ENCODE measurements at regions not wholly inside any gene's neighbourhood (a gene's known extent, or its start where the extent isn't known, plus 50 kb on each side); places are given as distances from the start of the nearest gene placed in this dataset.

- Histone ChIP-seq H3K9ac (replicated peaks; ENCODE audit: extremely low read depth, insufficient read depth, low read length) (no peak overlapping the region), H2AFZ (ENCODE audit: low read depth, low read length) (no peak overlapping the region), H4K20me1 (replicated peaks; ENCODE audit: control insufficient read depth, extremely low read depth, insufficient read depth, low read length) (no peaks in the 10 kb centered on the region), H3K4me2 (ENCODE audit: insufficient read depth, low read length) (no peak overlapping the region), H3K36me3 (ENCODE audit: control insufficient read depth in 2 of 2, extremely low read depth in 1 of 2, insufficient read depth in 2 of 2, low read length in 2 of 2) (no peaks in the 10 kb centered on the region), H3K27me3 (ENCODE audit: control insufficient read depth in 2 of 2, insufficient read depth in 2 of 2, low read length in 2 of 2) (peaks cover 0 to 2% of the 10 kb centered on the region in 2 experiments), H3K79me2 (ENCODE audit: control insufficient read depth, insufficient read depth, low read length) (no peaks in the 10 kb centered on the region), H3K4me1 (ENCODE audit: control insufficient read depth, extremely low read depth, insufficient read depth, low read length) (peaks cover 18% of the 10 kb centered on the region), H3K9me1 (replicated peaks; ENCODE audit: control insufficient read depth, extremely low read depth, insufficient read depth, low read length) (no peaks in the 10 kb centered on the region), H3K27ac (ENCODE audit: insufficient read depth, low read depth, low read length) (no peak overlapping the region), H3K4me3 (replicated peaks in 1 of 3; ENCODE audit: insufficient read depth in 1 of 3, low read depth in 1 of 3, low read length in 3 of 3) (no peak overlapping the region), H3K9me3 (replicated peaks; ENCODE audit: control insufficient read depth, insufficient read depth, low read length) (no peaks in the 10 kb centered on the region)
- TF ChIP-seq MAX (IDR thresholded peaks at IDR 0.05; ENCODE audit: insufficient read depth, insufficient read length) (no peak), MYC (IDR thresholded peaks at IDR 0.05; ENCODE audit: low read depth, low read length) (no peak), JUN (IDR thresholded peaks at IDR 0.05; ENCODE audit: borderline replicate concordance, insufficient read depth, insufficient read length, low read depth) (no peak), POLR2A (IDR thresholded peaks at IDR 0.05; ENCODE audit: low read depth, low read length) (no peak), GATA2 (IDR thresholded peaks at IDR 0.05; ENCODE audit: insufficient read depth, insufficient read length, low read depth, low read length) (no peak), POLR2AphosphoS5 (IDR thresholded peaks at IDR 0.05; ENCODE audit: insufficient read depth, low read depth, low read length) (no peak), CTCF (IDR thresholded peaks at IDR 0.05; ENCODE audit: extremely low read depth in 1 of 2, insufficient read depth in 1 of 2, low read depth in 1 of 2, low read length in 2 of 2) (no peak), EZH2 (IDR thresholded peaks at IDR 0.05; ENCODE audit: borderline replicate concordance, low read depth, low read length, severe bottlenecking) (no peak), FOS (IDR thresholded peaks at IDR 0.05; ENCODE audit: borderline replicate concordance, insufficient read depth, low read length) (no peak)
- FAIRE-seq (no peak), DNase-seq (ENCODE audit: low read depth, low spot score) (no peak)
- intact Hi-C loops (cut with micrococcal nuclease), result loop anchor here (10.0 kb wide), 1 partner anchor 711 kb away; no protein-coding TSS in a partner anchor
- dilution Hi-C loops (cut with MboI; ENCODE audit: extremely low pct_ligation_motif_present, low sequenced_read_pairs), result no loop called here
- ChIA-PET CTCF (no interaction called here), POLR2A (no interaction called here)
- no TSS peak for BruUV-seq (replicated peaks)
These were observed 235.2 kb upstream of the SLC24A2 start for GRCh38 chr9:20023961-20024571.

All from endothelial cell of umbilical vein (primary cell).